MG63 (cell line): ENCODE measurements at regions not wholly inside any gene's neighbourhood (a gene's known extent, or its start where the extent isn't known, plus 50 kb on each side); places are given as distances from the start of the nearest gene placed in this dataset.

Experiments
- DNase-seq: peaks from one replicate; pipeline ENCODE4 v3.0.0-alpha.2; 2020
- H3K27me3 ChIP-seq: fragments of 250-450 bp; sonication (Bioruptor Pico); 2 replicates; pipeline ENCODE4 v1.5.1; 2020; ENCODE audit warnings: mild to moderate bottlenecking, moderate library complexity
- H3K36me3 ChIP-seq: fragments of 250-450 bp; sonication (Bioruptor Pico); 2 replicates; pipeline ENCODE4 v1.5.1; 2020; ENCODE audit warnings: mild to moderate bottlenecking, moderate library complexity
- H3K4me3 ChIP-seq: fragments of 250-450 bp; sonication (Bioruptor Pico); 2 replicates; pipeline ENCODE4 v1.5.1; 2020; ENCODE audit warnings: mild to moderate bottlenecking, moderate library complexity
- H3K9me3 ChIP-seq: fragments of 250-450 bp; sonication (Bioruptor Pico); 2 replicates; pipeline ENCODE4 v1.5.1; 2020; ENCODE audit warnings: mild to moderate bottlenecking, moderate library complexity

- no peaks in the 10 kb centered on the region for H3K9me3 ChIP-seq
- H3K36me3 ChIP-seq = no peaks in the 10 kb centered on the region
These were observed 356.5 kb downstream of the CDH26 start for GRCh38 chr20:60314727-60315126.

GRCh38 chr20:60316476-60317158, 358.4 kb downstream of the CDH26 start:
- Histone ChIP-seq H3K4me3 (no peak overlapping the region), H3K36me3 (no peaks in the 10 kb centered on the region), H3K27me3 (no peaks in the 10 kb centered on the region; the same call in 1 of the 2 replicates), H3K9me3 (no peaks in the 10 kb centered on the region)
- DNase-seq = no peak

More at GRCh38 chr20:60314727-60315126, 356.5 kb downstream of the CDH26 start:
- no peaks in the 10 kb centered on the region for H3K27me3 ChIP-seq
- no peak overlapping the region for H3K4me3 ChIP-seq
- DNase-seq = no peak

GRCh38 chr20:60317401-60317800, 359.2 kb downstream of the CDH26 start:
- no peaks in the 10 kb centered on the region; the same call in 1 of the 2 replicates for H3K27me3 ChIP-seq
- H3K9me3 ChIP-seq = no peaks in the 10 kb centered on the region
- no peaks in the 10 kb centered on the region for H3K36me3 ChIP-seq
- H3K4me3 ChIP-seq = no peak overlapping the region
- no peak for DNase-seq

- Histone ChIP-seq H3K27me3 (peaks cover 2% of the 10 kb centered on the region; the same call in 1 of the 2 replicates), H3K36me3 (no peaks in the 10 kb centered on the region)
- DNase-seq = no peak
These were observed 363.4 kb downstream of the CDH26 start for GRCh38 chr20:60321601-60322000.

GRCh38 chr20:60326821-60327220, 368.6 kb downstream of the CDH26 start:
- H3K27me3 ChIP-seq = peaks cover 2% of the 10 kb centered on the region; the same call in 1 of the 2 replicates
- no peak overlapping the region for H3K4me3 ChIP-seq
- H3K9me3 ChIP-seq = no peaks in the 10 kb centered on the region
- DNase-seq = no peak
- no peaks in the 10 kb centered on the region for H3K36me3 ChIP-seq

More at GRCh38 chr20:60321601-60322000, 363.4 kb downstream of the CDH26 start:
- no peak overlapping the region for H3K4me3 ChIP-seq
- no peaks in the 10 kb centered on the region for H3K9me3 ChIP-seq

- no peak for DNase-seq
- Histone ChIP-seq H3K36me3 (no peaks in the 10 kb centered on the region), H3K27me3 (peaks cover 2% of the 10 kb centered on the region; the same call in 1 of the 2 replicates), H3K4me3 (no peak overlapping the region), H3K9me3 (no peaks in the 10 kb centered on the region)
These were observed 369.9 kb downstream of the CDH26 start for GRCh38 chr20:60327971-60328660.

GRCh38 chr20:60330461-60330860, 372.2 kb downstream of the CDH26 start:
- DNase-seq = no peak
- Histone ChIP-seq H3K9me3 (no peaks in the 10 kb centered on the region), H3K4me3 (no peak overlapping the region), H3K27me3 (no peaks in the 10 kb centered on the region), H3K36me3 (no peaks in the 10 kb centered on the region)

- no peak overlapping the region for H3K4me3 ChIP-seq
These were observed 373.6 kb downstream of the CDH26 start for GRCh38 chr20:60331688-60332300.

GRCh38 chr20:60332523-60332922, 374.3 kb downstream of the CDH26 start:
- Histone ChIP-seq H3K36me3 (no peaks in the 10 kb centered on the region), H3K27me3 (no peaks in the 10 kb centered on the region)
- DNase-seq = no peak

More at GRCh38 chr20:60331688-60332300, 373.6 kb downstream of the CDH26 start:
- no peak for DNase-seq
- Histone ChIP-seq H3K36me3 (no peaks in the 10 kb centered on the region), H3K27me3 (no peaks in the 10 kb centered on the region), H3K9me3 (no peaks in the 10 kb centered on the region)

GRCh38 chr20:60334911-60335310, 376.7 kb downstream of the CDH26 start:
- no peaks in the 10 kb centered on the region for H3K27me3 ChIP-seq

More at GRCh38 chr20:60332523-60332922, 374.3 kb downstream of the CDH26 start:
- no peaks in the 10 kb centered on the region for H3K9me3 ChIP-seq
- no peak overlapping the region for H3K4me3 ChIP-seq

GRCh38 chr20:60338556-60338955, 380.3 kb downstream of the CDH26 start:
- Histone ChIP-seq H3K27me3 (no peaks in the 10 kb centered on the region), H3K4me3 (no peak overlapping the region), H3K36me3 (no peaks in the 10 kb centered on the region), H3K9me3 (no peaks in the 10 kb centered on the region)
- no peak for DNase-seq

More at GRCh38 chr20:60334911-60335310, 376.7 kb downstream of the CDH26 start:
- no peak for DNase-seq
- no peaks in the 10 kb centered on the region for H3K36me3 ChIP-seq
- H3K9me3 ChIP-seq = no peaks in the 10 kb centered on the region
- H3K4me3 ChIP-seq = no peak overlapping the region

GRCh38 chr20:60339738-60340137, 381.5 kb downstream of the CDH26 start:
- Histone ChIP-seq H3K27me3 (no peaks in the 10 kb centered on the region), H3K4me3 (no peak overlapping the region), H3K9me3 (no peaks in the 10 kb centered on the region), H3K36me3 (no peaks in the 10 kb centered on the region)
- DNase-seq = no peak

GRCh38 chr20:60340232-60340631, 382.0 kb downstream of the CDH26 start:
- Histone ChIP-seq H3K27me3 (no peaks in the 10 kb centered on the region), H3K36me3 (no peaks in the 10 kb centered on the region), H3K4me3 (no peak overlapping the region), H3K9me3 (no peaks in the 10 kb centered on the region)
- no peak for DNase-seq

GRCh38 chr20:60341062-60341461, 382.8 kb downstream of the CDH26 start:
- no peak overlapping the region for H3K4me3 ChIP-seq
- no peaks in the 10 kb centered on the region for H3K36me3 ChIP-seq
- no peaks in the 10 kb centered on the region for H3K9me3 ChIP-seq

GRCh38 chr20:60345106-60345505, 386.9 kb downstream of the CDH26 start:
- no peaks in the 10 kb centered on the region for H3K36me3 ChIP-seq

More at GRCh38 chr20:60341062-60341461, 382.8 kb downstream of the CDH26 start:
- no peak for DNase-seq
- no peaks in the 10 kb centered on the region for H3K27me3 ChIP-seq

GRCh38 chr20:60349418-60349817, 391.2 kb downstream of the CDH26 start:
- Histone ChIP-seq H3K36me3 (no peaks in the 10 kb centered on the region), H3K27me3 (no peaks in the 10 kb centered on the region), H3K4me3 (no peak overlapping the region), H3K9me3 (no peaks in the 10 kb centered on the region)
- DNase-seq = no peak

More at GRCh38 chr20:60345106-60345505, 386.9 kb downstream of the CDH26 start:
- H3K27me3 ChIP-seq = no peaks in the 10 kb centered on the region
- no peak for DNase-seq
- no peak overlapping the region for H3K4me3 ChIP-seq
- no peaks in the 10 kb centered on the region for H3K9me3 ChIP-seq

- DNase-seq = no peak
- Histone ChIP-seq H3K9me3 (no peaks in the 10 kb centered on the region), H3K27me3 (no peaks in the 10 kb centered on the region), H3K4me3 (no peak overlapping the region), H3K36me3 (no peaks in the 10 kb centered on the region)
These were observed 393.8 kb downstream of the CDH26 start for GRCh38 chr20:60352017-60352416.
